WTC11 (cell line): ENCODE measurements at regions not wholly inside any gene's neighbourhood (a gene's known extent, or its start where the extent isn't known, plus 50 kb on each side); places are given as distances from the start of the nearest gene placed in this dataset.

Experiments used
- ATAC-seq: fragments of 200-7000 bp; cut with Tn5 transposase; 2 replicates; pipeline ENCODE4 v1.10.0; 2021; ENCODE audit warnings: mild to moderate bottlenecking, moderate library complexity
- CTCF ChIA-PET: fragments of 300-600 bp; sonication (Branson Sonifier 250); formaldehyde crosslinking; loops from one replicate; lab custom pipeline; 2021; ENCODE audit warnings: antibody characterized with exemption; lab: Charles Lee
- POLR2A ChIA-PET: fragments of 350-600 bp; sonication (Branson Sonifier 250); formaldehyde crosslinking; loops from one replicate; lab custom pipeline; 2021; ENCODE audit warnings: antibody characterized with exemption; lab: Charles Lee
- DNase-seq: peaks from one replicate; pipeline ENCODE4 v3.0.0; 2021; ENCODE audit warnings: low spot score
- H3K27ac Mint-ChIP-seq: 2 replicates; pipeline ENCODE4 v1.8.0; 2021; ENCODE audit warnings: mixed read lengths
- H3K27me3 Mint-ChIP-seq: 2 replicates; pipeline ENCODE4 v1.8.0; 2021; ENCODE audit warnings: low read depth, mild to moderate bottlenecking, moderate library complexity, mixed read lengths
- H3K36me3 Mint-ChIP-seq: 2 replicates; pipeline ENCODE4 v1.8.0; 2021; ENCODE audit warnings: mixed read lengths
- H3K4me1 Mint-ChIP-seq: 2 replicates; pipeline ENCODE4 v1.8.0; 2022; ENCODE audit warnings: mixed read lengths
- H3K4me3 Mint-ChIP-seq: 2 replicates; pipeline ENCODE4 v1.8.0; 2021; ENCODE audit warnings: mild to moderate bottlenecking, moderate library complexity, mixed read lengths
- H3K9me3 Mint-ChIP-seq: 2 replicates; pipeline ENCODE4 v1.8.0; 2021; ENCODE audit warnings: mixed read lengths
- IRF2 ChIP-seq: sonication (generic); formaldehyde crosslinking; IDR thresholded peaks from 2 replicates; pipeline ENCODE4 v1.8.0; 2022; ENCODE audit warnings: low read depth, missing genetic modification reagents, borderline replicate concordance
- PRRX2 ChIP-seq: fragments of 250-450 bp; sonication (Bioruptor Pico); IDR thresholded peaks from 2 replicates; pipeline ENCODE4 v1.8.0; 2021; ENCODE audit warnings: mild to moderate bottlenecking
- SOX15 ChIP-seq: fragments of 250-450 bp; sonication (Bioruptor Pico); IDR thresholded peaks from 2 replicates; pipeline ENCODE4 v1.9.0; 2021; ENCODE audit warnings: mild to moderate bottlenecking
- TEAD1 ChIP-seq: sonication (generic); formaldehyde crosslinking; IDR thresholded peaks from 2 replicates; pipeline ENCODE4 v1.8.0; 2022; ENCODE audit warnings: mild to moderate bottlenecking, missing genetic modification reagents
- TP53 ChIP-seq: sonication (generic); formaldehyde crosslinking; IDR thresholded peaks from 2 replicates; pipeline ENCODE4 v1.8.1; 2023; ENCODE audit warnings: mild to moderate bottlenecking, missing genetic modification reagents
- ZNF317 ChIP-seq: sonication (generic); formaldehyde crosslinking; IDR thresholded peaks from 2 replicates; pipeline ENCODE4 v1.8.1; 2023; ENCODE audit warnings: low read depth, mild to moderate bottlenecking, moderate library complexity, missing genetic modification reagents, borderline replicate concordance
- TF ChIP-seq, protein P1 (sequence below): sonication (generic); formaldehyde crosslinking; IDR thresholded peaks from 2 replicates; pipeline ENCODE4 v1.8.0; 2023; ENCODE audit warnings: missing genetic modification reagents, mild to moderate bottlenecking, borderline replicate concordance
- TF ChIP-seq, protein P2 (sequence below): sonication (generic); formaldehyde crosslinking; IDR thresholded peaks from 2 replicates; pipeline ENCODE4 v1.8.1; 2022; ENCODE audit warnings: low read depth, missing genetic modification reagents, borderline replicate concordance
- TF ChIP-seq, protein P3 (sequence below): sonication (generic); formaldehyde crosslinking; IDR thresholded peaks from 2 replicates; pipeline ENCODE4 v1.8.0; 2022; ENCODE audit warnings: missing genetic modification reagents
- TF ChIP-seq, protein P4 (sequence below): sonication (generic); formaldehyde crosslinking; IDR thresholded peaks from 2 replicates; pipeline ENCODE4 v1.8.1; 2022; ENCODE audit warnings: mild to moderate bottlenecking, missing genetic modification reagents, moderate library complexity, borderline replicate concordance
- TF ChIP-seq, protein P5 (sequence below): fragments of 250-450 bp; sonication (Bioruptor Pico); conservative IDR thresholded peaks from 2 replicates; pipeline ENCODE4 v1.9.0; 2021; ENCODE audit warnings: mild to moderate bottlenecking
- TF ChIP-seq, protein P6 (sequence below): sonication (generic); formaldehyde crosslinking; conservative IDR thresholded peaks from 2 replicates; pipeline ENCODE4 v1.8.1; 2023; ENCODE audit warnings: mild to moderate bottlenecking, low read depth, missing genetic modification reagents, moderate library complexity
- TF ChIP-seq, protein P7 (sequence below): sonication (generic); formaldehyde crosslinking; IDR thresholded peaks from 2 replicates; pipeline ENCODE4 v1.8.0; 2022; ENCODE audit warnings: mild to moderate bottlenecking, missing genetic modification reagents

DNA sequence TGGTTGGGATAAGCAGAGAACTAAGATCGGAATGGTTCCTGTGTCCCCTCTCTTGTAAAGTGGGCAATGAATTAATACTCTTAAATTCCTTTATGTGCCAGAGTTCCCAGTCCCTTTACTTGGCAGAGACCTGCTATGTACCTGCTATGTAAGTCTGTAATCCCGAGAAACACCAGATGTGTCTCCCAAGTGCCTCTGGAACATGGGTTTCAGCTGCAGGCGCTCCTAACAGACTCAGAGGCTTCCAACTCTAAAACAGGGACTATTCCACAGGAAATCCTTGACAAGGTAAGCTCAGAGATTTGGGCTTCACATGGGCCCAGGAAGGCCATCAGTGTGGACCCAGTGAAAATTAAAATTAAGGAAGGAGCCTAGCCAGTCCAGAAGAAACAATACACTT lies 117.7 kb upstream of the PLCL2 start (continued):
- TF ChIP-seq TEAD1 (CRISPR knock-in tag) (no peak), SOX15 (CRISPR knock-in tag) (no peak), PRRX2 (CRISPR knock-in tag) (no peak), TP53 (CRISPR knock-in tag) (no peak), IRF2 (no peak)
- TF ChIP-seq, protein P1, sequence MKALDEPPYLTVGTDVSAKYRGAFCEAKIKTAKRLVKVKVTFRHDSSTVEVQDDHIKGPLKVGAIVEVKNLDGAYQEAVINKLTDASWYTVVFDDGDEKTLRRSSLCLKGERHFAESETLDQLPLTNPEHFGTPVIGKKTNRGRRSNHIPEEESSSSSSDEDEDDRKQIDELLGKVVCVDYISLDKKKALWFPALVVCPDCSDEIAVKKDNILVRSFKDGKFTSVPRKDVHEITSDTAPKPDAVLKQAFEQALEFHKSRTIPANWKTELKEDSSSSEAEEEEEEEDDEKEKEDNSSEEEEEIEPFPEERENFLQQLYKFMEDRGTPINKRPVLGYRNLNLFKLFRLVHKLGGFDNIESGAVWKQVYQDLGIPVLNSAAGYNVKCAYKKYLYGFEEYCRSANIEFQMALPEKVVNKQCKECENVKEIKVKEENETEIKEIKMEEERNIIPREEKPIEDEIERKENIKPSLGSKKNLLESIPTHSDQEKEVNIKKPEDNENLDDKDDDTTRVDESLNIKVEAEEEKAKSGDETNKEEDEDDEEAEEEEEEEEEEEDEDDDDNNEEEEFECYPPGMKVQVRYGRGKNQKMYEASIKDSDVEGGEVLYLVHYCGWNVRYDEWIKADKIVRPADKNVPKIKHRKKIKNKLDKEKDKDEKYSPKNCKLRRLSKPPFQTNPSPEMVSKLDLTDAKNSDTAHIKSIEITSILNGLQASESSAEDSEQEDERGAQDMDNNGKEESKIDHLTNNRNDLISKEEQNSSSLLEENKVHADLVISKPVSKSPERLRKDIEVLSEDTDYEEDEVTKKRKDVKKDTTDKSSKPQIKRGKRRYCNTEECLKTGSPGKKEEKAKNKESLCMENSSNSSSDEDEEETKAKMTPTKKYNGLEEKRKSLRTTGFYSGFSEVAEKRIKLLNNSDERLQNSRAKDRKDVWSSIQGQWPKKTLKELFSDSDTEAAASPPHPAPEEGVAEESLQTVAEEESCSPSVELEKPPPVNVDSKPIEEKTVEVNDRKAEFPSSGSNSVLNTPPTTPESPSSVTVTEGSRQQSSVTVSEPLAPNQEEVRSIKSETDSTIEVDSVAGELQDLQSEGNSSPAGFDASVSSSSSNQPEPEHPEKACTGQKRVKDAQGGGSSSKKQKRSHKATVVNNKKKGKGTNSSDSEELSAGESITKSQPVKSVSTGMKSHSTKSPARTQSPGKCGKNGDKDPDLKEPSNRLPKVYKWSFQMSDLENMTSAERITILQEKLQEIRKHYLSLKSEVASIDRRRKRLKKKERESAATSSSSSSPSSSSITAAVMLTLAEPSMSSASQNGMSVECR (CRISPR knock-in tag), result no peak
- TF ChIP-seq, protein P2, sequence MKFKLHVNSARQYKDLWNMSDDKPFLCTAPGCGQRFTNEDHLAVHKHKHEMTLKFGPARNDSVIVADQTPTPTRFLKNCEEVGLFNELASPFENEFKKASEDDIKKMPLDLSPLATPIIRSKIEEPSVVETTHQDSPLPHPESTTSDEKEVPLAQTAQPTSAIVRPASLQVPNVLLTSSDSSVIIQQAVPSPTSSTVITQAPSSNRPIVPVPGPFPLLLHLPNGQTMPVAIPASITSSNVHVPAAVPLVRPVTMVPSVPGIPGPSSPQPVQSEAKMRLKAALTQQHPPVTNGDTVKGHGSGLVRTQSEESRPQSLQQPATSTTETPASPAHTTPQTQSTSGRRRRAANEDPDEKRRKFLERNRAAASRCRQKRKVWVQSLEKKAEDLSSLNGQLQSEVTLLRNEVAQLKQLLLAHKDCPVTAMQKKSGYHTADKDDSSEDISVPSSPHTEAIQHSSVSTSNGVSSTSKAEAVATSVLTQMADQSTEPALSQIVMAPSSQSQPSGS (CRISPR knock-in tag), result no peak
- TF ChIP-seq, protein P3, sequence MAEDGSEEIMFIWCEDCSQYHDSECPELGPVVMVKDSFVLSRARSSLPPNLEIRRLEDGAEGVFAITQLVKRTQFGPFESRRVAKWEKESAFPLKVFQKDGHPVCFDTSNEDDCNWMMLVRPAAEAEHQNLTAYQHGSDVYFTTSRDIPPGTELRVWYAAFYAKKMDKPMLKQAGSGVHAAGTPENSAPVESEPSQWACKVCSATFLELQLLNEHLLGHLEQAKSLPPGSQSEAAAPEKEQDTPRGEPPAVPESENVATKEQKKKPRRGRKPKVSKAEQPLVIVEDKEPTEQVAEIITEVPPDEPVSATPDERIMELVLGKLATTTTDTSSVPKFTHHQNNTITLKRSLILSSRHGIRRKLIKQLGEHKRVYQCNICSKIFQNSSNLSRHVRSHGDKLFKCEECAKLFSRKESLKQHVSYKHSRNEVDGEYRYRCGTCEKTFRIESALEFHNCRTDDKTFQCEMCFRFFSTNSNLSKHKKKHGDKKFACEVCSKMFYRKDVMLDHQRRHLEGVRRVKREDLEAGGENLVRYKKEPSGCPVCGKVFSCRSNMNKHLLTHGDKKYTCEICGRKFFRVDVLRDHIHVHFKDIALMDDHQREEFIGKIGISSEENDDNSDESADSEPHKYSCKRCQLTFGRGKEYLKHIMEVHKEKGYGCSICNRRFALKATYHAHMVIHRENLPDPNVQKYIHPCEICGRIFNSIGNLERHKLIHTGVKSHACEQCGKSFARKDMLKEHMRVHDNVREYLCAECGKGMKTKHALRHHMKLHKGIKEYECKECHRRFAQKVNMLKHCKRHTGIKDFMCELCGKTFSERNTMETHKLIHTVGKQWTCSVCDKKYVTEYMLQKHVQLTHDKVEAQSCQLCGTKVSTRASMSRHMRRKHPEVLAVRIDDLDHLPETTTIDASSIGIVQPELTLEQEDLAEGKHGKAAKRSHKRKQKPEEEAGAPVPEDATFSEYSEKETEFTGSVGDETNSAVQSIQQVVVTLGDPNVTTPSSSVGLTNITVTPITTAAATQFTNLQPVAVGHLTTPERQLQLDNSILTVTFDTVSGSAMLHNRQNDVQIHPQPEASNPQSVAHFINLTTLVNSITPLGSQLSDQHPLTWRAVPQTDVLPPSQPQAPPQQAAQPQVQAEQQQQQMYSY (CRISPR knock-in tag), result no peak
- TF ChIP-seq, all 79 proteins: peak for 0

DNA sequence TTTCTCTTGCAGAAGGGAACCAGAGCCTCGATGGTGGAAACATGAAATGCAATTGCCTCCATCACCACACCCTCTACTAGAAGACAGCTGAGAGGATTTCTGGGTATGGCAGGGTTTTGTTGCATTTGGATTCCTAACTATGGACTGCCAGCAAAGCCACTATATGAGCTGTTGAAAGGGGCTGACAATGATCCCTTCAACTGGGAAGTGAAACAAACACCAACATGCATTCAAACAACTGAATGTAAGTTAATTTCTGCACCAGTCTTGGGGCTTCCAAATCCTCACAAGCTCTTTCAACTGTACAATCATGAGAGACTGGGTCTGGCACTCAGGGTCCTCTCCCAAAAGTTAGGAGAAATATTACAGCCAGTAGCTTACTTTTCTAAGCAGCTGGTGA lies 116.7 kb upstream of the PLCL2 start:
- no peak for DNase-seq
- H3K4me3 Mint-ChIP-seq, result no peak overlapping the region
- H3K9me3 Mint-ChIP-seq, result peaks cover 8% of the 10 kb centered on the region
- H3K27me3 Mint-ChIP-seq, result no peaks in the 10 kb centered on the region; the same call in 1 of the 2 replicates
- no peak overlapping the region for H3K27ac Mint-ChIP-seq
- POLR2A ChIA-PET, result no interaction called here
- CTCF ChIA-PET, result interaction anchor here (0.6 to 0.9 kb wide), 3 partner anchors 44 to 162 kb away, joined by 3 read pairs; no protein-coding TSS in a partner anchor
- TF ChIP-seq, protein P4, sequence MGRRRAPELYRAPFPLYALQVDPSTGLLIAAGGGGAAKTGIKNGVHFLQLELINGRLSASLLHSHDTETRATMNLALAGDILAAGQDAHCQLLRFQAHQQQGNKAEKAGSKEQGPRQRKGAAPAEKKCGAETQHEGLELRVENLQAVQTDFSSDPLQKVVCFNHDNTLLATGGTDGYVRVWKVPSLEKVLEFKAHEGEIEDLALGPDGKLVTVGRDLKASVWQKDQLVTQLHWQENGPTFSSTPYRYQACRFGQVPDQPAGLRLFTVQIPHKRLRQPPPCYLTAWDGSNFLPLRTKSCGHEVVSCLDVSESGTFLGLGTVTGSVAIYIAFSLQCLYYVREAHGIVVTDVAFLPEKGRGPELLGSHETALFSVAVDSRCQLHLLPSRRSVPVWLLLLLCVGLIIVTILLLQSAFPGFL (CRISPR knock-in tag), result no peak
- TF ChIP-seq, protein P5, sequence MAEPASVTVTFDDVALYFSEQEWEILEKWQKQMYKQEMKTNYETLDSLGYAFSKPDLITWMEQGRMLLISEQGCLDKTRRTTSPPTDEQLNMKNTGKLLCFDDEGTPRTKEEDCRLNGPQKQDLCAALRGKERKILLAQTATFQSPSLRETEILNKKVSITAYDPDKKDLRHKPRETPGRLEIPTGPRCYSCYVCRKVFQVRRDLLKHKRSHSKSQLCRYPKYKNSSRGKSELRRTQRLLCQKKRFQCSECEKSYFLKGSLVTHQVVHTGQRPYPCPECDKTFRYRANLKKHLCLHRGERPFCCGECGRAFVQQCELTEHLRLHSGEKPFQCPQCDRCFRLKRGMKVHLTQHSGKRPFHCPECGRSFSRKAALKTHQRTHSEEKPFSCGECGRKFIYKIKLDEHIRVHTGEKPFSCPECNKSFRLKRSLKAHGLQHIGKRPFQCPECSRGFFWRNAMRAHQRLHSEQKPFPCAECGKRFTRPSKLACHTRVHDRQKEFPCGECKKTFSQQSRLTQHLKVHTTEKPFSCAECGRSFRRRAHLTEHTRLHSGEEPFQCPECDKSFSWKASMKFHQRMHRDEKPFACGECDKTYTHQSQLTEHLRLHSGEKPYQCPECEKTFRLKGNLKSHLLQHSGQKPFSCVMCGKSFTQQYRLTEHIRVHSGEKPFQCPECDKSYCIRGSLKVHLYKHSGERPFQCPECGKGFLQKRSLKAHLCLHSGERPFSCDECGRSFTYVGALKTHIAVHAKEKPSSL (CRISPR knock-in tag), result no peak
- TF ChIP-seq, protein P6, sequence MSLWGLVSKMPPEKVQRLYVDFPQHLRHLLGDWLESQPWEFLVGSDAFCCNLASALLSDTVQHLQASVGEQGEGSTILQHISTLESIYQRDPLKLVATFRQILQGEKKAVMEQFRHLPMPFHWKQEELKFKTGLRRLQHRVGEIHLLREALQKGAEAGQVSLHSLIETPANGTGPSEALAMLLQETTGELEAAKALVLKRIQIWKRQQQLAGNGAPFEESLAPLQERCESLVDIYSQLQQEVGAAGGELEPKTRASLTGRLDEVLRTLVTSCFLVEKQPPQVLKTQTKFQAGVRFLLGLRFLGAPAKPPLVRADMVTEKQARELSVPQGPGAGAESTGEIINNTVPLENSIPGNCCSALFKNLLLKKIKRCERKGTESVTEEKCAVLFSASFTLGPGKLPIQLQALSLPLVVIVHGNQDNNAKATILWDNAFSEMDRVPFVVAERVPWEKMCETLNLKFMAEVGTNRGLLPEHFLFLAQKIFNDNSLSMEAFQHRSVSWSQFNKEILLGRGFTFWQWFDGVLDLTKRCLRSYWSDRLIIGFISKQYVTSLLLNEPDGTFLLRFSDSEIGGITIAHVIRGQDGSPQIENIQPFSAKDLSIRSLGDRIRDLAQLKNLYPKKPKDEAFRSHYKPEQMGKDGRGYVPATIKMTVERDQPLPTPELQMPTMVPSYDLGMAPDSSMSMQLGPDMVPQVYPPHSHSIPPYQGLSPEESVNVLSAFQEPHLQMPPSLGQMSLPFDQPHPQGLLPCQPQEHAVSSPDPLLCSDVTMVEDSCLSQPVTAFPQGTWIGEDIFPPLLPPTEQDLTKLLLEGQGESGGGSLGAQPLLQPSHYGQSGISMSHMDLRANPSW (CRISPR knock-in tag), result no peak
- TF ChIP-seq, protein P7, sequence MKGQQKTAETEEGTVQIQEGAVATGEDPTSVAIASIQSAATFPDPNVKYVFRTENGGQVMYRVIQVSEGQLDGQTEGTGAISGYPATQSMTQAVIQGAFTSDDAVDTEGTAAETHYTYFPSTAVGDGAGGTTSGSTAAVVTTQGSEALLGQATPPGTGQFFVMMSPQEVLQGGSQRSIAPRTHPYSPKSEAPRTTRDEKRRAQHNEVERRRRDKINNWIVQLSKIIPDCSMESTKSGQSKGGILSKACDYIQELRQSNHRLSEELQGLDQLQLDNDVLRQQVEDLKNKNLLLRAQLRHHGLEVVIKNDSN (CRISPR knock-in tag), result no peak
- no peak for TF ChIP-seq ZNF317
- ATAC-seq, result no peak
- peaks cover 3% of the 10 kb centered on the region for H3K36me3 Mint-ChIP-seq
- peaks cover 58% of the 10 kb centered on the region for H3K4me1 Mint-ChIP-seq
